ENCODE measurements at regions not wholly inside any gene's neighbourhood (a gene's known extent, or its start where the extent isn't known, plus 50 kb on each side); places are given as distances from the start of the nearest gene placed in this dataset.

GRCh38 chrX:36927712-36928111, 80.5 kb upstream of the FAM47C start:
- no peak for DNase-seq (ENCODE audit: low read depth)

DNA sequence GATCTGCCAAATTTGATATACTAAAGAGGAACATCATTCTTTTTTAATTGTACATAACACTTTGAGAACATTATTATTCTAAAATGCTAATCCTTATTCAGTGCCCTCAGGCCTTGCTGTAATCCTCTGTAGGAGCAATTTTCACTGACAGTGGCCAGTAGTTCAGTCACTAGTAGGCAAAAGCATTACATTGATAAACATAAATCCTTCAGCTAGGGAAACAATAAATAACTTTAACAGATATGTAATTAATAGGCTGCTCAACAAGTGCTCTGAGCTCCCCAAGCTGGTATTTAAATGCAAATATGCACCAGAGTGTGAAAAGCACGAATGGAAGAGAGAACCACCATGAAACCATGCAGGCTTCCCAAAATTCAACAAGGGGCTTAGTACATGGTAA, 77.7 kb upstream of the FAM47C start:
- no peak for DNase-seq (ENCODE audit: low read depth)

GRCh38 chrX:36947214-36947613, 61.0 kb upstream of the FAM47C start:
- DNase-seq (ENCODE audit: low read depth), result no peak

GRCh38 chrX:36950495-36951253, 57.5 kb upstream of the FAM47C start:
- no peak for DNase-seq (ENCODE audit: low read depth)

- DNase-seq (ENCODE audit: low read depth), result no peak
Observed at GRCh38 chrX:36957425-36958328, 50.5 kb upstream of the FAM47C start.

All from fibroblast of the conjunctiva (primary cell).